CD4-positive, alpha-beta T cell treated with Interleukin-10 for 1 hour (primary cell): ENCODE measurements at regions not wholly inside any gene's neighbourhood (a gene's known extent, or its start where the extent isn't known, plus 50 kb on each side); places are given as distances from the start of the nearest gene placed in this dataset.
"Not testable (repeated sequence)": the region's sequence is repeated elsewhere in the genome, so short reads cannot be mapped to it uniquely, and the experiment has no call there.

Experiments
- DNase-seq: peaks from one replicate; pipeline ENCODE4 v3.0.0-alpha.2; 2020

DNA sequence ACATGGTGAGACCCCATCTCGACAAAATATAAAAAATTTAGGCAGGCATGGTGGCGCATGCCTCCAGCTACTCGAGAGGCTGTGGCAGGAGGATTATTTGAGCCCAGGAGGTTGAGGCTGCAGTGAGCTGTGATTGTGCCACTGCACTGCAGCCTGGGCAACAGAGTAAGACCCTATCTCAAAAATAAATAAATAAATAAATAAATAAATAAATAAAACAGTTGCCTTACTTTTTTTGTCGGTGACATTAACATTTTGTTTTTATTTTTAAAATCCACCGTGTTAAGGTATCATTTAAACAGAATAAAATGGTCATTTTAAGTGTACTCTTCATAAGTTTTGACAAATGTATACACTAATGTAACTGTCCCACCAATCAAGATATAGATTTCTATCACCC, 57.0 kb downstream of the RASL11A start:
- no peak for DNase-seq

GRCh38 chr13:27329210-27329609, 58.6 kb downstream of the RASL11A start:
- no peak for DNase-seq

- no peak for DNase-seq
Observed at GRCh38 chr13:27334774-27335435, 64.3 kb downstream of the RASL11A start.

- no peak for DNase-seq
Observed at GRCh38 chr13:27336014-27336673, 65.5 kb downstream of the RASL11A start.

DNA sequence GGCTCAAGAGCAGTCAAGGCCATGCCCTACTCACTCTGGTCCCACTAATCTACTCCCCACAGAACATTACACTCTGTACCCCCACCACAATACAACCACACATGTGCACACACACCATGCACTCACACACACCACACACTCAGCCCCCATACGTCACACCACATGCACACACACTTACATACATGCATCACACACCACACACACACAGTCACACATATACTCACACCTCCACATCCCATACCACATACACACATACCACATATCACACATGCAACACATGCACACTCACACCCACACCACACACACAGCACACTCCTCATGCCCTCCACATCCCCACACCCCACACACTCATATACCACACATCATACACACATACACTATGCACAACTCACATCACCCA, 67.6 kb downstream of the RASL11A start:
- DNase-seq: no peak

- no peak for DNase-seq
Observed at GRCh38 chr13:27338816-27339215, 68.2 kb downstream of the RASL11A start.

DNA sequence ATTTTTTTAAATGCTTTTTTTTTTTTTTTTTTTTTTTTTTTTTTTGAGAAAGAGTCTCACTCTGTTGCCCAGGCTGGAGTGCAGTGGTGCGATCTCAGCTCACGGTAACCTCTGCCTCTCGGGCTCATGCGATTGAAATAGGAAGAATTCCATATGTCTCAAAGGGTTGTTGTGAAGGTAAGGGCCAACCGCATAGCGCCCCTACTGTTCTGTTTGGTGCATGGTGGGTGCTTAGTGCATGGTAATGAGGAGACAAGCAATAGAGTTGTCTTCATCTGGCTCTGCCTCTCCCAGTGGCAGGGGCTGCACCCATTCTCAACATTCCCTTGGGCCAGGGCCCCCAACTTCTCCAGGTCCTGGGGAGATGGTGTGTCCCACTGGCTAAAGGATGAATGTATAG, 68.7 kb downstream of the RASL11A start:
- DNase-seq: peak; percentile 42

DNA sequence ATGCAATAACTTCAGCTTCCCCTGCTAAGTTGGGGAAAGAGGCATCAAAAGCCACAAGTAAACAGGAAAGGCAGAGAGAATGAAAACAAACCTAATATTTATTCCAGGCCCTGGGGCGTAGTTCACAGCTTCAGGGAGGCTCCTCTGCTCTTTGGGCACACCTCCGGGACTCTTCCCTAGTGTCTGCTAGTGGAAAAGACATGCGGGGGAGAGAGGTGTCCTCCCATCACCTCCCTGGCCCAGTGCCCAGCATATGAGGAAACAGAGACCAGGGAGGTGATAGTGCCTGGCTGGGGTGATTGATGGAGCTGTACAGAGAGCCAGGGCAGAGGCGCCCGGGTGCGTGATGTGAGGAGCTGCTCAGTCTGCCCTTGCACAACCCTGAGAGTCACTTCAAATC, 71.0 kb downstream of the RASL11A start:
- DNase-seq: no peak

- DNase-seq: no peak
Observed at GRCh38 chr13:27347211-27347772, 76.7 kb downstream of the RASL11A start.

- DNase-seq: no peak
Observed at GRCh38 chr13:27348461-27348860, 76.0 kb upstream of the GTF3A start.

- no peak for DNase-seq
Observed at GRCh38 chr13:27349458-27349857, 75.0 kb upstream of the GTF3A start.

GRCh38 chr13:27350825-27351224, 73.6 kb upstream of the GTF3A start:
- DNase-seq: not testable (repeated sequence)

DNA sequence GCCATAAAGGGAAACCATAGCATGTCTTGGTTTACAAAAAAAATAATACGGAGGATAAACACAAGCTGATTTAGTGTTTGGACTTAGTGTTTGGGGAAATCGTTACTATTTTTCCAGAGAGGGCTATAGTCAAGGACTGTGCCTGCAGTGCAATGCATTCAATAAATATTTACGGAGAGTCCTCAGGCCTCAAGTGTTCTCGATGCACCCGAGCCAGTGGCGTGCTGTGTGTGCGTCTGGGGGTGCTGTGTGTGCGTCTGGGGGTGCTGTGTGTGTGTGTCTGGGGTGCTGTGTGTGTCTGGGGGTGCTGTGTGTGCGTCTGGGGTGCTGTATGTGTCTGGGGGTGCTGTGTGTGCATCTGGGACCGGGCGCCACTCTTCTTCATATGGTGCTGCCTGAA, 71.7 kb upstream of the GTF3A start:
- no peak for DNase-seq

DNA sequence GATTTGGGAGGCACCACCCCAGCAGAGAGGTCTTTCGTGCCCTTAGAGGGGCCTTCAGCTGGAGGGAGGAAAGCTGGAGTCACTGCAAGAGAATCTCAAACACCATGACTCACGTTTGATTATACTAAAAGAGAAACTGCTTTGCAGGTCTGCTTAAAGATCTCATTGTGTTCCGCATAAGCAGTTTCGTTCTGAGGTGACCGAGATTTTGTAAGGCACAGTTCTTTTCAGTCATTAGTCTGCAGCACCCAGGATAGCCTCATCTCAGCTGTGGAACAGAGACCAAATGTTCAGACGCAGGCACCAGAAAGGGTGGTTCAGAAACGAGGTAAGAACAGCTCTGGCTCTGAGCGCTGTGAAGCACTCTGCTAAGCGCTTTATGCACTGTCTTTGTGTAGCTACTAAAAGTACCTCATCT, 71.2 kb upstream of the GTF3A start:
- no peak for DNase-seq

DNA sequence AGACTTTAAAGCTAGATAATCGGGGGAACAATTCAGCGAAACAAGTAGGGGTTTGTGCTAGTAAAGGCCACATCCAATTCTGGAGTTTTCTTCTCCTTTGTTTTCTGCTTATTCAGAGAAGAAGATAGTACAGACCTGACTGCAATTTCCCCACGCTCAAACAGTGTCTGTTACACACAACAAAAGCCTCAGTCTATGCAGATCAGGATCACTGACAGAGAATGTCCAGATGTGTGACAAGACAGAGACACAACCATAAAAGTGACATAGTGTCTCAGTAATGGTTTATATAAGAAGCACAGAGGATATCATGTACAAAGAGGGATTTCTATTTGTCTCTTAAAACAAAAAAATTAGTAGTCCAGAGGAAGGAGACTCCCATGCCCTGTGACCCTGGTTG, 70.7 kb upstream of the GTF3A start:
- DNase-seq: no peak

DNA sequence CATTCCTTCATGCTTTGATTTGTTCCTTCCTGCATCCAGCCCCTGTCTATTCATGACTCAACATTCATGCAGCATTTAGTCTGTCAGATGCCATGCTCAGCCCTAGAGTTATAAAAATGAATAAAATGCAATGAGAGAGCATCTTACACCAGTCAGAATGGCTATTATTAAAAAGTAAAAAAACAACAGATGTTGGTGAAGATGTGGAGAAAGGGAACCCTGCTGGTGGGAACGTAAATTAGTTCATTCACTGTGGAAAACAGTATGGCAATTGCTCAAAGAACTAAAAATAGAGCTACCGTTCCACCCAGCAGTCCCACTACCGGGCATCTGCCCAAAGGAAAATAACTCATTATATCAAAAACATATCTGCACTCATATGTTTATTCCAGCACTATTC, 70.0 kb upstream of the GTF3A start:
- no peak for DNase-seq

- DNase-seq: no peak
Observed at GRCh38 chr13:27355894-27356293, 68.5 kb upstream of the GTF3A start.

DNA sequence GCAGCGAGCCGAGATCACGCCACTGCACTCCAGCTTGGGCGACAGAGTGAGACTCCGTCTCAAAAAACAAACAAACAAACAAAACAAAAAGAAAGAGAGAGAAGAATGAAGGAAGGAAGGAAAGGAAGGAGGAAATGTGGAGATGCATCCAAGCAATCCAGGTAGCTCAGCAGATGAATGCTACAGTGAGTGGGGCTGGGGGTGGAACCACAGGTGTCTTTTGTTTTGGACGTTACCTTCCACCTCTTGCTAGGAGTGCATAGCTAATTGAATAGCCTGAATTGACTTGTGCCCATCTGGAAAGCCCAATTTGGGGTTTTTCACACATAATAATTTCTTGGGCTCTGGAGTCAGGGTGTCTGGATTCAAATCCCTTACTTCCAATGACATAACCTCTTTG, 66.0 kb upstream of the GTF3A start:
- no peak for DNase-seq

- DNase-seq: peak; percentile 58
Observed at GRCh38 chr13:27359199-27359821, 65.1 kb upstream of the GTF3A start.

- DNase-seq: no peak
Observed at GRCh38 chr13:27360562-27360961, 63.9 kb upstream of the GTF3A start.

DNA sequence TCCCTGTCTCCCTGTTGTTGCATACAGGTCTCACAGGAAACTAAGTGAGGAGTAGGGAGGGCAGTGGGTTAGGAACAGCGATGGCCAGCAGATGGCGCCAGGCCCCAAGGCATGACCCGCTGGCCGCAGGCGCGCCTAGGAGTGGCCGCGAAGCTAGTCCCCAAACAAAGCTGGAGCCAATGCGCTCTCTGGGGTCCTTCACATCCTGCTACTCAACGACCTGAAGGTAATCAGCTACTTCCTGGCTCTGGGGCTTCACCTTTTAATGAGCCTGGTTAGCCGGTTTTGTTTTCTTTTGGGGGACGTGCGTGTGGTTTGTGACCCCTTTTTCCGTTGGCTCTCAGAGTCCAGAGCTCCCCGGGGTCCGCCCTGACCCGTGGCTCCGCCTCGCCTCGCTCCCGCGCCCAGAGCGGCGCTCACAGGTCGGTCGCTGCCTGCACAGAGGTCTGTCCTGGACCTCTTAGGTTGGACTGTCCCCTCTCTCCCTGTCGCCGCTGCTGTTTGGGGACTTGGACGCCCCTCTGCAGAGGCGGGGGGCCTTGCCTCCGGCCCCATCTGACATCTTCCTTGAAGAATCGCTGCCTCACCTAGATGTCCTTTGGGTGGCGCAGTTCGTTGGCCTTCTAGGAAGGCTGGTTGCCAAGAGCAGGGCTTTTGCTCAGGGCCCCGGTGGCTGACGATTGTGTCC, 62.2 kb upstream of the GTF3A start:
- DNase-seq: peak; percentile 77

DNA sequence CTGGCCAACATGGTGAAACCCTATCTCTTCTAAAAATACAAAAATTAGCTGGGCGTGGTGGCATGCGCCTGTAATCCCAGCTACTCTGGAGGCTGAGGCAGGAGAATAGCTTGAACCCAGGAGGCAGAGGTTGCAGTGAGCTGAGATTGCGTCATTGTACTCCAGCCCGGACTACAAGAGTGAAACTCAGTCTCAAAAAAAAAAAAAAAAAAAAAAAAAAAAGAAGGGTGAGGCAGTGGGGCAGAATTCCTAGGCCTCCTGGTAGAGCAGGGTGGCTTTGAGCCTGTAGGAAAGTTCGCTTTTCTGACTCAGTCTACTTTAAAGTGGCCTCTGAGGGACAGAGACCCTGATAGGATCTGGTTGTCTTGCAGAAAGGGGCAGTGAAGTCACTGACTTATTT, 60.8 kb upstream of the GTF3A start:
- DNase-seq: not testable (repeated sequence)

DNA sequence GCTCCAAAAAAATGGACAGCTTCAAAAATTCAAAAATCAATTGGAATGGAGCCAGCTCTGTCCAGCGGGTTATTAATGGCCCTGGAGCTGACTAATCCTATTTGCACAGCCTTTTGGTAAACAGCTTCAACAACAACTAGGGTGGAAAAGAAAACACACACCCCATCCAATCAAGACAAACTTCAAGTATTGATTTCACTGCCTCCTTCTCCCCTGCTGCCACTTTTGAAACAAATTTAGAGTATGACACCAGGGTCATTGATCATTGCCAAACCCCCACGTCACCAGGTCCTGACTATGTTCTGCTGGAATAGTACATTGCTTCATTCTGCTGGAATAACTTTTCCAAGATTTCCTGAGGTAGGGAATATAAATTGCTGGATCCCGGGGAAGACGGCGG, 56.8 kb upstream of the GTF3A start:
- no peak for DNase-seq
